ENCODE measurements at regions not wholly inside any gene's neighbourhood (a gene's known extent, or its start where the extent isn't known, plus 50 kb on each side); places are given as distances from the start of the nearest gene placed in this dataset.
"Not testable (repeated sequence)": the region's sequence is repeated elsewhere in the genome, so short reads cannot be mapped to it uniquely, and the experiment has no call there.

- no peak for DNase-seq (ENCODE audit: low read depth)
Observed at GRCh38 chr22:49697047-49697446, 130.6 kb downstream of the BRD1 start.

GRCh38 chr22:49694462-49695260 is 133.0 kb downstream of the BRD1 start:
- DNase-seq (ENCODE audit: low read depth), result no peak

- DNase-seq (ENCODE audit: low read depth), result no peak
Observed at GRCh38 chr22:49693848-49694247, 133.8 kb downstream of the BRD1 start.

GRCh38 chr22:49693416-49693815 is 134.3 kb downstream of the BRD1 start:
- no peak for DNase-seq (ENCODE audit: low read depth)

- DNase-seq (ENCODE audit: low read depth), result no peak
Observed at GRCh38 chr22:49692499-49693225, 135.0 kb downstream of the BRD1 start.

- no peak for DNase-seq (ENCODE audit: low read depth)
Observed at GRCh38 chr22:49691256-49691655, 136.4 kb downstream of the BRD1 start.

- no peak for DNase-seq (ENCODE audit: low read depth)
Observed at GRCh38 chr22:49690454-49690853, 137.2 kb downstream of the BRD1 start.

GRCh38 chr22:49689858-49690257 is 137.8 kb downstream of the BRD1 start:
- DNase-seq (ENCODE audit: low read depth), result no peak

GRCh38 chr22:49689255-49689770 is 138.4 kb downstream of the BRD1 start:
- DNase-seq (ENCODE audit: low read depth), result no peak

GRCh38 chr22:49688516-49689254 is 139.0 kb downstream of the BRD1 start:
- no peak for DNase-seq (ENCODE audit: low read depth)

- no peak for DNase-seq (ENCODE audit: low read depth)
Observed at GRCh38 chr22:49687786-49688515, 139.7 kb downstream of the BRD1 start.

GRCh38 chr22:49687333-49687732 is 140.3 kb downstream of the BRD1 start:
- DNase-seq (ENCODE audit: low read depth), result no peak

GRCh38 chr22:49686495-49687219 is 141.0 kb downstream of the BRD1 start:
- DNase-seq (ENCODE audit: low read depth), result no peak

GRCh38 chr22:49685686-49686085 is 142.0 kb downstream of the BRD1 start:
- no peak for DNase-seq (ENCODE audit: low read depth)

- DNase-seq (ENCODE audit: low read depth), result no peak
Observed at GRCh38 chr22:49685116-49685515, 142.6 kb downstream of the BRD1 start.

- no peak for DNase-seq (ENCODE audit: low read depth)
Observed at GRCh38 chr22:49683032-49683431, 144.6 kb downstream of the BRD1 start.

GRCh38 chr22:49680819-49681218 is 146.9 kb downstream of the BRD1 start:
- DNase-seq (ENCODE audit: low read depth), result not testable (repeated sequence)

GRCh38 chr22:49678842-49679170 is 148.9 kb downstream of the BRD1 start:
- no peak for DNase-seq (ENCODE audit: low read depth)

- DNase-seq (ENCODE audit: low read depth), result no peak
Observed at GRCh38 chr22:49678137-49678841, 149.4 kb downstream of the BRD1 start.

GRCh38 chr22:49677495-49677889 is 150.2 kb downstream of the BRD1 start:
- no peak for DNase-seq (ENCODE audit: low read depth)
